ENCODE measurements at regions not wholly inside any gene's neighbourhood (a gene's known extent, or its start where the extent isn't known, plus 50 kb on each side); places are given as distances from the start of the nearest gene placed in this dataset.

DNA sequence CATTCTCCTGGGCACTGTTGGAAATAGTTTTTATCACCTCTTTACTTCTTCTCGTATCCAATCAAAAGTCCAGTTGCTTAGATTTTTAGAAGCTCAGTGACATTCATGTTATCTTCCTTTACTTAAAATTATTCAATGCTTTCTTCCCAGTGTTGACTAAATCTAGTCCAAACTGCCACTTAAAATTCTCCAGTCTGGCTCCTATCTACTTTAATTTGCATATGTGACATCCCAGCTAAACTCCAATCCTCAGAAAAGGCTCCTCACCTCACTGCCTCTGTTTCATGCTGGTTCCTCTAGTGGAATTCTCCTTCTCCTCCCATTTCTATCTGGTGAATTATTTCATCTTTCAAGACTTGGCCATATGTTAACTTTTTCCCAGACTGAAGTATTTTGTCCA lies 1238.7 kb upstream of the WWC1 start:
- TF ChIP-seq CTCF (IDR thresholded peaks at IDR 0.05) (no peak), EZH2 (IDR thresholded peaks at IDR 0.05; ENCODE audit: borderline replicate concordance, insufficient read depth, low read depth, low read length, poor library complexity, severe bottlenecking) (no peak)
